SKM-1 treated with dmso at 0.1 percent for 144 hours (cell line): ENCODE measurements at regions not wholly inside any gene's neighbourhood (a gene's known extent, or its start where the extent isn't known, plus 50 kb on each side); places are given as distances from the start of the nearest gene placed in this dataset.
"Not testable (repeated sequence)": the region's sequence is repeated elsewhere in the genome, so short reads cannot be mapped to it uniquely, and the experiment has no call there.

Experiments
- DNase-seq: peaks from one replicate; lab custom pipeline; 2025; ENCODE audit not compliant: unreplicated experiment; lab: John Stamatoyannopoulos, UW

DNA sequence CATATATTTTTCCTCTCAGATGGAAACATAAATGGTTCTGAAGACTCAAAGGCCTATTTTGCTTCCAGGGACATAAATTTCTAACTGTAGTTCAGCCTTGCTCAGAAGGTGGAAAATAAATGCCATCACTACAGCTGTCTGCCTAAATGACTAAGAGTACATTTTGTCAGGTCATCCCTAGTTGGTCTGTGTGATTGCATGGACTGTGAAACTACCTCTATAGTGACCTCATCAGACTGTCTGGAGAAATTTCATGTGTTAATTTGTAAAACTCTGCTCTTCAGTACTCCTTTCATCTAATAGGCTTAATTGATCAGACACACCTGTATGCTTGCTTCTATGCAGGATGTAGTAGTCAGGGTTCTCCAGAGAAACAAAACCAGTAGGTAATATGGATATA, 886.9 kb downstream of the AMY1C start:
- DNase-seq: peak; percentile 6

DNA sequence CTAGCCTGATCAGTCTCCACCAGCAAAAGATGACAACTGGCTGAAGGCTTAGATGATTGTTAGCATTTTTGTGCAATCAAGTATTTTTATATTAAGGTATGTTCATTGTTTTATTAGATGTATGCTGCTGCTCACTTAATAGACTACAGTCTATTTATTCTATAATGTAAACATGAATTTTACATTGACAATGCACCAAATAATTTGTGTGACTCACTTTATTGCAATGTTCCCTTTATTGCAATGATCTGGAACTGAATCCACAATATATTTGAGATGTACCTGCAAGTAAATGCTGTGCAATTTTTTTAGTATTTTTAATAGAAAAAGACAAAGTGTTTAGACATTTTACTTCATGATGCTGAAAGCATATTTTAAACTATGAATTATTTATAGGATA, 896.5 kb downstream of the AMY1C start:
- no peak for DNase-seq

DNA sequence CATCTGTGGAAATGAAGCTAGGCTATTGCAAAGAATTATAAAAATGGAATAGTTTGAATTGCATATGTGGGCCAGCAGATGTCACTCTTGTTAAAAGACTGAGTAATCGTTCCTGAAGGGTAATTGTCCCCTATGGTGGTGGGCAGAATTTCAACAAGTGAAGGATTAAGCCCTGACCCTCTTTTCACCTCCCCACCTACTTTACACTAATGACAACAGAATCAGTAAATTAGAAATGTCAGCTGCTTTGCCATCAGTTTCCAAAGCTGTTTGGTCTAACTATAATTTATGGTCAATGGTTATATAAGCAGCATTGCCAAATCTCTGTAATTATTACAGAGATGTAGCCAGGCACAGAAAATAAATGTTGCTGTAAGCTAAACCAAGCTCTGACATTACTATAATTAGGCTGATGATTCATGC, 898.6 kb downstream of the AMY1C start:
- peak; percentile 35 for DNase-seq

DNA sequence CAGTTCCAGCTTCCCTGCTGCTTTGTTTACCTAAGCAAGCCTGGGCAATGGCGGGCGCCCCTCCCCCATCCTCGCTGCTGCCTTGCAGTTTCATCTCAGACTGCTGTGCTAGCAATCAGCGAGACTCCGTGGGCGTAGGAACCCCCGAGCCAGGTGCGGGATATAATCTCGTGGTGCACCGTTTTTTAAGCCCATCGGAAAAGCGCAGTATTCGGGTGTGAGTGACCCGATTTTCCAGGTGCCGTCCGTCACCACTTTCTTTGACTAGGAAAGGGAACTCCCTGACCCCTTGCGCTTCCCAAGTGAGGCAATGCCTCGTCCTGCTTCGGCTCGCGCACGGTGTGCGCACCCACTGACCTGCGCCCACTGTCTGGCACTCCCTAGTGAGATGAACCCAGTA, 914.7 kb downstream of the AMY1C start:
- not testable (repeated sequence) for DNase-seq

DNA sequence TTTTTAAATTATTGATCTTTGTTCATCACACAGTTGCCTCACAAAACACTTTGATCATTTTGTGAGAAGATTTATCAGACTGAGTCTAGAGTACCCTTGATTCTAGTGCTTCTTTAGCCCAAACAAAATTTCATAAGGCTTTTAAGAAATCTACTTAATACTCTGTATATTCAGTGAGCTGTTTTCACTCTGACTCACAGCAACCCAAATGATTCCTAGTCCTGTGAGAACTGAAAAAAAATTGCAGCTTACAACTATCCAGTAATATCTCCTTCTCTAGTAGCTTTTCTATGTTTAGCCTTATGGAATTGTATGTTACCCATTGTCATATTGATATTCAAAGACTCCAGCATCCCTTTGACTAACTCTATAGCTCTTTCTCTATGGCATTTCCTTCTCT, 915.6 kb downstream of the AMY1C start:
- DNase-seq: no peak

DNA sequence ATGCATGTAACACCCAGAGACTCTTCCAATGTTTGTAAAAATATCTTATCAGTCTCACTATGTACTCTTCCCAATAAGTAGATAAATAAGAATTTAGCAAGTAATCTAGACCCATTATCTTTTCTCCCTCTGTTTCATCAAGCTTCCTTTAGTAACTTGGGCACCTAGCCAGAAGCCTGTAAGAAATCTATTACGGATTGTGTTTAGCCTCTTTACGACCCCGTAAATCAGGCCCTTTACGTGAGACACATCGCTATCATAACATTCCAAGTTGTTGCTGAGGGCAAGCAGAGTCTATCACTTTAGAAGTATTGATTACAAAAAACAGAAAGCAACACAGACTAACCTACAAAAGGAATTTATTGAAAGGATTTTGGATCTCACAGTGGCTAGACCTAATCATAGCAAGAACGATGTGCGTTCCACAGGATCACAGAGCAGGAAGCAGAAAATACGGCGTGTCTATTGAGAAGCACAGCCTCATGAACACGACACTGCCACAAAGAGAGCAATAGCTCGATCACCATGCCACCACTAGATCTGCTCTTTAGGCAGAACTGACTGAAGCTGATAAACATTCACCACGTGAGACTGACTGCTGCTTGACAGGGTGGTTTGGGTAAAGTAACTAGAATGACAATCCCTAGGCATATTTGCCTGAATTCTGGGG, 922.1 kb downstream of the AMY1C start:
- DNase-seq: no peak

DNA sequence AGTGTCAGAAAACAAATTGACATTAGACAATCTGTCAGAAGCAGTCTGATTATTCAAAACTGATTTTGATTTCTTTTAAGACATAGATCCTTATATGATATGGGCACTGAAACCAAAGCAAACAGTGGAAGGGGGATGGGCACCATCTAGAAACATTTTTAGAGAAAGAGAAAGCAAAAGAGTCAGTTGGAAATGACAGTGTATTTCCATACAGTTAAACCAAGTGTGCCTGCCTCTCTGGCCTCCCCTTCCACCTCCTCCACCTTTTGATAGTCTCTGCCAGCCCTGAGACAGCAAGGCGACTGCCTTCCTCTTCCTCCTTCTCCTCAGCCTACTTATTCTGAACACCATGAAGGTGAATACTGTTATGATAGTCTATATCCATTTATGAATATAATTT, 949.7 kb downstream of the AMY1C start:
- no peak for DNase-seq

DNA sequence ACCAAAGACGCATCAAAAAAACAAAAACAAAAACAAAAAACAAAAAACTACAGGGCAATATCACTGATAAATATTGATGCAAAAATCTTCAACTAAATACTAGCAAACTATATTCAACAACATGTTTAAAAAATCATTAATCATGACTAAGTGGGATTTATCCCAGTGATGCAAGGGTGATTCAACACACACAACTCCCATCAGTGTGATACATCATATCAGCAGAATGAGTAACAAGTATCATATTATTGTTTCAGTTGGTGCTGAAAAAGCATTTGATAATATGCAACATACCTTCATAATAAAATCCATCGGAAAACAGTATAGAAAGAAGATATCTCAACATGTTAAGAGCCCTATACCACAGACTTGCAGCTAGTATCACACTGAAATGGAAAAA, 953.0 kb downstream of the AMY1C start:
- DNase-seq: no peak

DNA sequence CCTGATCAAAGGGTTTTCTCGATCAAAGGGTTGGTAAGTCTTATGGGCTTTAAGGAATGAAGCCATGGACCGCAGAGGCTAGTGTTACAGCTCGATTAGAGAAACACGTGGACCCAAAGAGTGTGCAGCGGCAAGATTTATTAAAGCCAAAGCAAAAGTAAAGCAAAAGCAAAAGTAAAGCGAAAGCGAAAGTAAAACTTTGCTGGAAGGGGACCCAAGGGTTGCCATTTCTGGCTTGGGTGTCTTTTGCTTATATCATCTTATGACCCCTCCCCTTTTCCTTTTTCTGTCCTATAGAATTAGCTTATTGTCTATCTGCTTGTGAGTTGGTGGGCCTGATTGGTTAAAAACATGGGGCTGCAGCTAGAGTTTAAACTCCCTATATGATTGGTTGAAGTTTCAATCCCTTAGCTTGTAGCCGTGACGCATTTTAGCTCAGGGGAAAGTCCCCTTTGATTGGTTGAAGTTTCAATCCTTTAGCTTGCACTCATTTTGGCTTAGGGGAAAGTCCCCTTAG, 957.0 kb downstream of the AMY1C start:
- DNase-seq: no peak

DNA sequence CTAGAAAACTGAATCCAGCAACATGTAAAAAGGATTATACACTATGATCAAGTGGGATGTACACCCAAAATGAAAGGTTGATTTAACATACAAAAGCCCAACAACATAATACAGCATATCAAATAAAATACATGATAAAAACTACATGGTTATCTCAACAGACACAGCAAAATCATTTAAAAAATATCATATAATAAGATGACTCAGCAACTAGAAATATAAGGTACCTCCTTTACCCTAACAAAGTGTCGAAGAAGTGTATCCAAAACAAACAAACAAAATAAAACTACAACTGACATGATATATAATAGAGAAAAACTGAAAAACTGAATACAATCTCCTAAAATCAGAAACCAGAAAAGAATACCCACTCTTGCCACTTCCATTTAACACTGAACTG, 969.1 kb downstream of the AMY1C start:
- DNase-seq: no peak

DNA sequence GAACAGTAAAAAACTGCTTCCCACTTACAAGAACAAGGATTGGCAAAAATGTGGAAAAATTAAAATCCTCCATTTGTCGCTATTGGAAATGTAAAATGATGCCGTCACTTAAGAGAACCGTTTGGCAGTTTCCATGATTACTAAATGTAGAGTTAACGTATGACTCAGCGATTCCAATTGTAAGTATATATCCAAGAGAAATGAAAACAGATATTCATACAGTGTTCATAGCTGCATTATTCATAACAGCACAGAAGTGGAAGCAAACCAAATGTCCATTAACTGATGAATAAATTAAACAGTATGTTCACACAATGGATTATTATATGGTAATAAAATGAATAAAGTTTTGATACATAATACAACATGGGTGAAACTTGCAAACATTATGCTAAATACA, 971.0 kb downstream of the AMY1C start:
- DNase-seq: no peak

DNA sequence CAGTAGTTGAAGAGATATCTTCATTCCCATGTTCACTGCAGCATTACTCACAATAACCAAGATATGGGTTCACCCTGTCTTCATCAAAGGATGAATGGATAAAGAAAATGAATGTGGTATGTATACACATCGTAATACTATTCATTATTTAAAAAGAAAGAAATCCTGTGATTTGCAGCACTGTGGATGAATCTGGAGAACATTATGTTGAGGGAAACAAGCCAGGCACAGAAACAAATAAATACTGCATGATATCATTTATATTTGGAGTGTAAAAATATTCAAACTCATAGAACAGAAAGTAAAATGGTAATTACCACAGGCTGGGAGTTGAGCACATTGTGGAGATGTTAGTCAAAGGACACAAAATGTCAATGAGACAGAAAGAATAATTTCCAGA, 977.2 kb downstream of the AMY1C start:
- no peak for DNase-seq

DNA sequence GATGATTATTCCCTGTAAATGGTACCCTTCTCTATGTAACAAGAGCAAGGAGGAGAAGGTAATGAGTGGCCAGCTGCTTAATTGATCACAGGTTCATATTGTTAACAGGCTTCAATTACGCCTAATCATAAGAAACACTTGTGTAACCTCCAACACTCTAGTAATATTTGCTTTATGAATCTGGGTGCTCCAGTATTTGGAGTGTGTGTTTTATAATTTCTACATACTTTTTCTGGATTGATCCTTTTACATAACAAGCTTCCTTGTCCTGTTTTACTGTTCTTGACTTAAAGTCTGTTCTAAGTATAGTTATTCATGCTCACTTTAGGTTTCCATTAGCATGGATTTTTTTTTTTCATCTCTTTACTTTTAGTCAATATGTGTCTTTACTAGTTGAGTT, 984.2 kb downstream of the AMY1C start:
- no peak for DNase-seq

DNA sequence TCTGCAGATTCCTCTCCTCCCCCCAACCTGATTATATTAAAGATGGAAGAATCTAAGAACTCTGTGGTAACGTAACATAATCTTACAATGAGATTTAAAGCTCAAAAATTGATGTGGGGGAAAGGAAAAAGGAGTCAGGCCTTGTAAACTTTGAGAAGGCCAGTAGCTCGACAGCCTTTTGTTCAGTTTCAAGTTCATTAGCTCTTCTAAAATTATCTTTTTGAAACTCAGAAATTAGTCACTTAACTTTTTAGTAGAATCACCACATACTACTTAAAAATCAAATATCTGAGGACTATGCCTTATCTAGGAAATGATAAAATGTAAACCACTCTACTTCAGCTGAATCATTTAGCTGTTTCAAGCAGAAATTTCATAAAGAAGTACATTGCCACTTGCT, 996.2 kb downstream of the AMY1C start:
- no peak for DNase-seq

DNA sequence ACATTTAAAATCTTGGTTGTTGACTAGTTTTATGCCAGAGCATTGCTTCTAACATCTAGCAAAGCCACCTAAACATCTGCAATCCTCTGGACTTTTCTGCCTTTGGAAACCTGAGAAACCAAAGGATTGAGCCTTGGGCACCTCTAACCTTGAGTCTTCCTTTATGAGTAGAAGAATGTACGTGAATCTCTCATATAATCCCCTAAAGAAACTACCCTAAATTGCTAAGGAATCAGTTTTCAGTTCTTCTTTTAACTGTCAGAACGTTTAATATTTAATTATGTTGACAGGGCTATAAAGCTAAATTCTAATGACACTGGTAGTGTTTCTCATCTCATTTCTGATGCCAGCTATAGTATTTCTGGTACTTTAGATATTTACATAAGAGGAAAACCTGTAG, 997.3 kb downstream of the AMY1C start:
- no peak for DNase-seq

DNA sequence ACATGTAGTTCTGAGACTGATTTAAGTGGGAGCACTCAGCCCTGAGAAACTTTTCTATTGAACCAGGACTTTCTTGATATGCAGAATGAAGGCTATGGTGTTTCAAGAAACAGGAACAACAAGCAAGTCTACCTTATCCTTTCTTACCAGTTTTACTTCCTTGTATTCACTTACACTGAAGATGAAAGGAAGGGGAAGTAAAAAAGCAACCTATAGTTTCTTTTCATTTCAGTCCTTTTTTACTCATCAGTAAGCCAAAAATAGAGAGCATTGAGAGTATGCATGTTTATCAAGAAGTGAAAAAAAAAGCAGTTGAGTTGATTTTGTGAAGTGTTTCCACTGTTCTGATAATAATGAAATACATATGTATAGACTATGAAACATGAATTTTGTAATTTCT, 1010.3 kb downstream of the AMY1C start:
- DNase-seq: peak; percentile 88

DNA sequence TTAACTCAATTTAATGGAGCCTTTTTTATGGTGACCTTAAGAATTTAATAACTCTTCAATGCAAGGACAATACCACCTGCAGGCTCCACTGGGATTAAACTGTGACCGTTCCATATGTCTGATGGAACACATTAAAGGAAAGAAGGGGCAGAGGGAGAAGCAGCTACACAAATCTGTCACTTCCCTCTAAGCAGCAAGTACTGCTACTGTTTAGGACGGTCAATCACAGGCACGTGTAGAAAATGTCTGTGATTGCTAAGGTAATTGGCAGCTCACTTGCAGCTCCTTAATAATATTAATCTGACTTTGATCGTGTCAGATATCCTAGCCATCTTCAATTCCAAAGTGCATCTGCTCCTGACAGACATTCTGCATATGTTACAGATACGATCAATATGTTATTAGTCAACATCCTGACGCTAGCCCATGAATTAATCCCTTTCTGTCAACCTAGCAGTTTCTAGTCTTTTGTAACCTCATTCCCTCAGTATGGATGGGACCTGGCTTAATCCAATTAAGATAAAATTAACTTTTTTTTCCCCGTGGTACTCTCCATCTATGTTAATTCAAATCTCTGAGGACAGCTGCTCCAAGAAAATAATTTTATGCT, 1012.4 kb downstream of the AMY1C start:
- DNase-seq: no peak

DNA sequence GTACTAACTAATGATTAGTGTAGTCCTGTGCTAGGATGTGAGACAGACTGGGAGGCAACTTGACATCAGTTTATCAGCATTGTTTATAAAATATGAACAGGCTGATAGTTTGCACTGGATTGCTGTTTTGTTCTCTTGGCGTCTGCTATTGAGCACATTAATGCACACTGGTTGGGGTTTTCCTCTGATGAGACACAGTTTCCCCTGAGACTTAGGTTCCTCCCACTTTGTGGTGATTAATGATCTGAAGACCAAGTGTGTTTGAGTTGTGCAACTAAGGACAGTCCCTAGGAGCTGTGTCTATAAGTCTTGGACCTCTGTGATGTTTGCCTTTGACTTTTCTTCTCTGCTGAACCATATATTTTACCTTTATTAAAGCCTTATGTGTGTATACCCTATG, 1015.4 kb downstream of the AMY1C start:
- DNase-seq: no peak

DNA sequence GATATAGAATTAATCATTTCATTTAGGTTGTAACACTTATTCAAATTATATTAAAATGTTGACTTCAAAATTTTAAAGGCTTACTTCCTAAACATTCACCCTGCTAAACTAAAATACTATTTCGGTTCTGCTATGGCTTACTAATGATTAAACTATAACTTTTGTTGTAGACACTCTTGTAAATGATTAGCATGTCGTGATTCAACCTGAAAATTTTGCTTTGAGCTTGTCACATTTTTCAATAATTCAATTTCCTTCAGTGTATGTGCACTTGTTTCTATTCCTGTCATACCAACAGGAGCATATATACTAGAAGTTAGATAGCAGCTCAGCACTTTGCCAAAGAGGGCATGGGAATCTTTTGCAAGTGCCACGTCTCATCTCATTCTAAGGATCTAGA, 1018.8 kb downstream of the AMY1C start:
- DNase-seq: no peak

DNA sequence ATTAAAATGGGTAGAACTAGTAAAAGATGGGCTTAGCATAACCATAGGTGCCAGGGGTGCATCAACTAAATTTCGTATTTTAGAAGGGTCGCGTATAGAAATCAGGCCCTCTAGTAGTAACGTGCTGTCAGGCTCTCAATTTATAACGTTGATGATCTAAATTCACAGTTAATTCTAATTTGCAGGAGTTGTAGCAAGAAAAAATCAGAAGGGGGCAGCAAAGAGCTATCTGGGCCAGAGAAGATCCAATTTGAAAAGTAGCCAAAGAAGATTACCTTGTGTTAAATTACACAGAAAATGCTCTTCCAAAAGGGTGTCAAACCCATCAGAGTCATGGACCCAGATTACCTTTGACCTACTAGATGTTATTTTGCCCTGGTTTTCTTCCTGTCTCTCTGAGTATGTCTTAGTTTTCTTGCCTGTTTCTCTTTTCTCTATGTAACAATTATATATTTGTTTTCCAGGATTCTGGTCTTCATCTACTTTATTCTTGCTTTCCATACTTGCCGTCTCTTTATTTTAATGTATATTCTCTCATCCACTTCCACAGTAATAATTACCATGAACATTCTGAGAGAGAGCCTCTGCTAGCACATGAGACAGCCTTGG, 1030.9 kb downstream of the AMY1C start:
- peak; percentile 47 for DNase-seq

DNA sequence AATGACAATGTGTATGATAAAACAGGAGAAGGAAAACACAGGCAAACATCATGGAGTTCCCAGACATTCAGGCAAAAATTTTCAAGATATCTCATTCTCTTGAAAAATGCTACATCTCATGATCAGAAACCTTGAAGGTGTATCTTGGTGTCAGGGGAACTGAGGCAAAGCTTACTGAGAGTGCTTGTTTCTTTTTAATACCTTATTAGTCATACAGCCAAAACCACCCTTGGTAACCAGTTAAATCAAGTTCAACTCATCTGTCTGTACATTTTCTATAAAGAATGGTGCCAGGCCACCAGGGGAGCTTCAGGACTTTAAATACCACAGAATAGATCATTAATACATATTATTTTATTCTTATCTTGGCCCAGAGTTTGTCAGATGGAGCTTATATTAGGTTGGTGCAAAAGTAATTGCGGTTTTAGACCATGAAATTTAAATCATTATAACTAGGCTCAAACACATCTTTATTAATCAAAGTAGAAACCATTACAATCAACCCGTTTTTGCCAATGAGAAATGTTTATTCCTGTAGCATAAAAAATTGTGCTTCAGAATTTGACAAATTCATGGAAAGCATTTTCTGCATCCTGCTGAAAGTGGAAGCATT, 1036.0 kb downstream of the AMY1C start:
- DNase-seq: no peak

DNA sequence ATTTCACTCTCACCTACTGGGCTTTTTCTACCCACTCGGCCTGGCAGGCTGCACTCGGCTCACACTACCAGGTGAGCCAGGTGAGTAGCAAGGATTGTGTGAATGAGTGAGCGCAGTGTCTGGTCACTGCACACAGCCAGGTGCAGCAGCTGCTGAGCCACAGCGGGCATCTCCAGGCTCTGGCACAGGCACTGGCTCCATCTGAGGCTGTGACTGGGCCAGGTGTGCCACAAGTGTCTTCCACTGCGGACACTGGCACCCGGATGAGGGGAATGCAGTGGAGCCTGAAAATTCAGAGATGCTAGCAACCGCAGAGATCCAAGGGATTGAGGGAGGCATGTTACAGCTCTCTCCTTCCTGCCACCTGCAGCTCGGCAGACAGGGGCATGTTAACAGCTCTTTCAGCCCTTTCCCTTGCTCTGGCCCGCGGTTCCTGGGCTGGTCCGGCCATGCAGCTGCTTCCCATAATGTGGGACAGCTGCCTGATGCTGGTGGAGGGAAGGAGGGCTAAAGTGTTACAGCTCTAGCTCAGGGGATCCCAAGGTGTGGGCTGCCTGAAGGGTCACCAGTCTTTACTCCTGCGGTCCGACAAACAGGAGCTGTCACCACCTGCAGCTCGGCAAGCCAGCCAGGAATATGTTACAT, 1038.3 kb downstream of the AMY1C start:
- DNase-seq: no peak
